HepG2 (cell line): ENCODE measurements at regions not wholly inside any gene's neighbourhood (a gene's known extent, or its start where the extent isn't known, plus 50 kb on each side); places are given as distances from the start of the nearest gene placed in this dataset.

Experiments
- DDIT3 ChIP-seq: sonication (generic); formaldehyde crosslinking; IDR thresholded peaks from 2 replicates; pipeline ENCODE4 v1.4.0; 2020; ENCODE audit warnings: mild to moderate bottlenecking, missing genetic modification reagents
- HINFP ChIP-seq: sonication (generic); formaldehyde crosslinking; IDR thresholded peaks from 2 replicates; pipeline ENCODE4 v1.4.0; 2020; ENCODE audit warnings: low read depth, mild to moderate bottlenecking, missing genetic modification reagents
- MAFG ChIP-seq: sonication (generic); formaldehyde crosslinking; IDR thresholded peaks from 2 replicates; pipeline ENCODE4 v1.5.1; 2020; ENCODE audit warnings: mild to moderate bottlenecking, missing genetic modification reagents
- MTF1 ChIP-seq: sonication (generic); formaldehyde crosslinking; IDR thresholded peaks from 2 replicates; pipeline ENCODE4 v1.5.0; 2020; ENCODE audit warnings: missing genetic modification reagents
- SIN3B ChIP-seq: fragments of 150-350 bp; IDR thresholded peaks from 2 replicates; pipeline ENCODE4 v1.6.1; 2014; ENCODE audit warnings: low read length
- SMC3 ChIP-seq: IDR thresholded peaks from 2 replicates; pipeline ENCODE4 v1.6.1; 2011; ENCODE audit warnings: low read length, improper control_type of control experiment
- SPEN ChIP-seq: sonication (generic); formaldehyde crosslinking; IDR thresholded peaks from 2 replicates; pipeline ENCODE4 v1.5.1; 2020; ENCODE audit warnings: low read depth, mild to moderate bottlenecking, missing genetic modification reagents
- ZBTB39 ChIP-seq: sonication (generic); formaldehyde crosslinking; IDR thresholded peaks from 2 replicates; pipeline ENCODE4 v1.5.0; 2020; ENCODE audit warnings: missing genetic modification reagents
- ZBTB7A ChIP-seq: sonication (generic); formaldehyde crosslinking; IDR thresholded peaks from 2 replicates; pipeline ENCODE4 v1.8.0; 2022; ENCODE audit warnings: mild to moderate bottlenecking, missing genetic modification reagents
- ZFP1 ChIP-seq: IDR thresholded peaks from 2 replicates; pipeline ENCODE4 v1.6.1; 2016
- ZNF232 ChIP-seq: sonication (generic); formaldehyde crosslinking; IDR thresholded peaks from 2 replicates; pipeline ENCODE4 v1.4.0; 2020; ENCODE audit warnings: missing genetic modification reagents, borderline replicate concordance
- ZNF367 ChIP-seq: sonication (generic); formaldehyde crosslinking; IDR thresholded peaks from 2 replicates; pipeline ENCODE4 v1.4.0; 2020; ENCODE audit warnings: missing genetic modification reagents, borderline replicate concordance
- ZNF558 ChIP-seq: sonication (generic); formaldehyde crosslinking; IDR thresholded peaks from 2 replicates; pipeline ENCODE4 v1.9.0; 2022; ENCODE audit warnings: mild to moderate bottlenecking, missing genetic modification reagents, borderline replicate concordance
- ZNF660 ChIP-seq: sonication (generic); formaldehyde crosslinking; IDR thresholded peaks from 2 replicates; pipeline ENCODE4 v1.5.1; 2020; ENCODE audit warnings: mild to moderate bottlenecking, low read depth, missing genetic modification reagents, borderline replicate concordance
- ZZZ3 ChIP-seq: sonication (generic); formaldehyde crosslinking; IDR thresholded peaks from 2 replicates; pipeline ENCODE4 v1.4.0; 2020; ENCODE audit warnings: missing genetic modification reagents, mild to moderate bottlenecking, borderline replicate concordance
- TF ChIP-seq, protein P1 (sequence below): sonication (generic); formaldehyde crosslinking; IDR thresholded peaks from 2 replicates; pipeline ENCODE4 v1.4.0; 2020; ENCODE audit warnings: missing genetic modification reagents, borderline replicate concordance
- TF ChIP-seq, protein P2 (sequence below): sonication (generic); formaldehyde crosslinking; IDR thresholded peaks from 2 replicates; pipeline ENCODE4 v1.4.0; 2020; ENCODE audit warnings: missing genetic modification reagents, borderline replicate concordance
- TF ChIP-seq, protein P3 (sequence below): sonication (generic); formaldehyde crosslinking; IDR thresholded peaks from 2 replicates; pipeline ENCODE4 v1.4.0; 2020; ENCODE audit warnings: missing genetic modification reagents

- TF ChIP-seq, protein P1, sequence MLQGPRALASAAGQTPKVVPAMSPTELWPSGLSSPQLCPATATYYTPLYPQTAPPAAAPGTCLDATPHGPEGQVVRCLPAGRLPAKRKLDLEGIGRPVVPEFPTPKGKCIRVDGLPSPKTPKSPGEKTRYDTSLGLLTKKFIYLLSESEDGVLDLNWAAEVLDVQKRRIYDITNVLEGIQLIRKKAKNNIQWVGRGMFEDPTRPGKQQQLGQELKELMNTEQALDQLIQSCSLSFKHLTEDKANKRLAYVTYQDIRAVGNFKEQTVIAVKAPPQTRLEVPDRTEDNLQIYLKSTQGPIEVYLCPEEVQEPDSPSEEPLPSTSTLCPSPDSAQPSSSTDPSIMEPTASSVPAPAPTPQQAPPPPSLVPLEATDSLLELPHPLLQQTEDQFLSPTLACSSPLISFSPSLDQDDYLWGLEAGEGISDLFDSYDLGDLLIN (CRISPR knock-in tag): no peak
- TF ChIP-seq MAFG (CRISPR knock-in tag) (no peak), ZNF232 (no peak), MTF1 (CRISPR knock-in tag) (no peak), SPEN (CRISPR knock-in tag) (no peak), ZBTB39 (no peak), ZZZ3 (CRISPR knock-in tag) (no peak), ZNF558 (CRISPR knock-in tag) (no peak), ZNF660 (CRISPR knock-in tag) (no peak), ZNF367 (CRISPR knock-in tag) (no peak), ZFP1 (CRISPR knock-in tag) (0 out of 2 replicates have a peak, but pooled peaks have one; percentile 64), SIN3B (no peak), SMC3 (0 out of 2 replicates have a peak, but pooled peaks have one; percentile 15), DDIT3 (CRISPR knock-in tag) (no peak), HINFP (CRISPR knock-in tag) (no peak), ZBTB7A (no peak)
- TF ChIP-seq, protein P2, sequence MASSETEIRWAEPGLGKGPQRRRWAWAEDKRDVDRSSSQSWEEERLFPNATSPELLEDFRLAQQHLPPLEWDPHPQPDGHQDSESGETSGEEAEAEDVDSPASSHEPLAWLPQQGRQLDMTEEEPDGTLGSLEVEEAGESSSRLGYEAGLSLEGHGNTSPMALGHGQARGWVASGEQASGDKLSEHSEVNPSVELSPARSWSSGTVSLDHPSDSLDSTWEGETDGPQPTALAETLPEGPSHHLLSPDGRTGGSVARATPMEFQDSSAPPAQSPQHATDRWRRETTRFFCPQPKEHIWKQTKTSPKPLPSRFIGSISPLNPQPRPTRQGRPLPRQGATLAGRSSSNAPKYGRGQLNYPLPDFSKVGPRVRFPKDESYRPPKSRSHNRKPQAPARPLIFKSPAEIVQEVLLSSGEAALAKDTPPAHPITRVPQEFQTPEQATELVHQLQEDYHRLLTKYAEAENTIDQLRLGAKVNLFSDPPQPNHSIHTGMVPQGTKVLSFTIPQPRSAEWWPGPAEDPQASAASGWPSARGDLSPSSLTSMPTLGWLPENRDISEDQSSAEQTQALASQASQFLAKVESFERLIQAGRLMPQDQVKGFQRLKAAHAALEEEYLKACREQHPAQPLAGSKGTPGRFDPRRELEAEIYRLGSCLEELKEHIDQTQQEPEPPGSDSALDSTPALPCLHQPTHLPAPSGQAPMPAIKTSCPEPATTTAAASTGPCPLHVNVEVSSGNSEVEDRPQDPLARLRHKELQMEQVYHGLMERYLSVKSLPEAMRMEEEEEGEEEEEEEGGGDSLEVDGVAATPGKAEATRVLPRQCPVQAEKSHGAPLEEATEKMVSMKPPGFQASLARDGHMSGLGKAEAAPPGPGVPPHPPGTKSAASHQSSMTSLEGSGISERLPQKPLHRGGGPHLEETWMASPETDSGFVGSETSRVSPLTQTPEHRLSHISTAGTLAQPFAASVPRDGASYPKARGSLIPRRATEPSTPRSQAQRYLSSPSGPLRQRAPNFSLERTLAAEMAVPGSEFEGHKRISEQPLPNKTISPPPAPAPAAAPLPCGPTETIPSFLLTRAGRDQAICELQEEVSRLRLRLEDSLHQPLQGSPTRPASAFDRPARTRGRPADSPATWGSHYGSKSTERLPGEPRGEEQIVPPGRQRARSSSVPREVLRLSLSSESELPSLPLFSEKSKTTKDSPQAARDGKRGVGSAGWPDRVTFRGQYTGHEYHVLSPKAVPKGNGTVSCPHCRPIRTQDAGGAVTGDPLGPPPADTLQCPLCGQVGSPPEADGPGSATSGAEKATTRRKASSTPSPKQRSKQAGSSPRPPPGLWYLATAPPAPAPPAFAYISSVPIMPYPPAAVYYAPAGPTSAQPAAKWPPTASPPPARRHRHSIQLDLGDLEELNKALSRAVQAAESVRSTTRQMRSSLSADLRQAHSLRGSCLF (CRISPR knock-in tag): no peak
- TF ChIP-seq, protein P3, sequence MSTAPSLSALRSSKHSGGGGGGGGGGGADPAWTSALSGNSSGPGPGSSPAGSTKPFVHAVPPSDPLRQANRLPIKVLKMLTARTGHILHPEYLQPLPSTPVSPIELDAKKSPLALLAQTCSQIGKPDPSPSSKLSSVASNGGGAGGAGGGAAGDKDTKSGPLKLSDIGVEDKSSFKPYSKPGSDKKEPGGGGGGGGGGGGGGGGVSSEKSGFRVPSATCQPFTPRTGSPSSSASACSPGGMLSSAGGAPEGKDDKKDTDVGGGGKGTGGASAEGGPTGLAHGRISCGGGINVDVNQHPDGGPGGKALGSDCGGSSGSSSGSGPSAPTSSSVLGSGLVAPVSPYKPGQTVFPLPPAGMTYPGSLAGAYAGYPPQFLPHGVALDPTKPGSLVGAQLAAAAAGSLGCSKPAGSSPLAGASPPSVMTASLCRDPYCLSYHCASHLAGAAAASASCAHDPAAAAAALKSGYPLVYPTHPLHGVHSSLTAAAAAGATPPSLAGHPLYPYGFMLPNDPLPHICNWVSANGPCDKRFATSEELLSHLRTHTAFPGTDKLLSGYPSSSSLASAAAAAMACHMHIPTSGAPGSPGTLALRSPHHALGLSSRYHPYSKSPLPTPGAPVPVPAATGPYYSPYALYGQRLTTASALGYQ (CRISPR knock-in tag): peak; percentile 91
These were observed 254.1 kb downstream of the ARL4A start (continued) for GRCh38 chr7:12941512-12941911.
